Right lung (tissue), 2 donors: ENCODE measurements at regions not wholly inside any gene's neighbourhood (a gene's known extent, or its start where the extent isn't known, plus 50 kb on each side); places are given as distances from the start of the nearest gene placed in this dataset.

ENCODE experiments used
- DNase-seq, 2 donors: peaks; one replicate each; pipeline ENCODE4 v3.0.0-alpha.2; 2013

DNA sequence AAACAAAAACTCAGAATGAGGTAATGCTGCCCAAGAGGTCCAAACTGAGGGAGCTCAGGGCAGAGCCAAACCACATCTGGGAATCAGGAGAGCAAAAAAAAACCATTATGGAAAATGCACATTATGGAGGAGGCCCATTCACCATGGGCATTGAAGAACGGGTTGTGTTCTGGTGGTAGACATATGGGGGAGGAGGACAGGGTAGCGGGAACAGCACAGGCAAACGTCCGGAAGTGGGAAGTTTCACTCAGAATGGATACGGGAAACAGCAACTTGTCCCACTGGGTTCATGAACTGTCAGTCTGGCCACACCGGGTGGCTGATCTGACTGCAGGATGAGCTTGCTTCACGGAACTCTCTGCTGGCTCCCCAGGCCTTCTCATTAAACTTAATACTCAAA, 139.7 kb downstream of the RRAGC start:
- no peak for DNase-seq

DNA sequence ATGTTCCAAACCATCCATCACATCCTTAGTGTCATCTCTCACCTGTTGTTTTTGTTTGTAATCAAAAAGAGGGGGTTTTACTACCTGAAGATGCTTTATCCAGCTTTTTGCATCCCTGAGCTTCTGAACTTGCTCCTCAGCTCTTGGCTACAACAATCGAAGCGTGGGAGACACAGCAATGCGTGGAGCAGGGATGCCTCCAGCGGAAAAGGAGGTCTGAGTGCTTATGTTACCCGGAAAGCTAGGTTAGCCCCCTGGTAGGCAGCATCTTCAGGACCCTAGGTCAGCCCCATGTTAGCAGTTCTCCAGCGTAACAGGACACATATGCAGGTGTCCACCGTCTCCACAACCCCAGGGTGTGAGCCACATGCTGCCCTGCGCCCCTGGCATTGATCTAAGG, 141.5 kb downstream of the RRAGC start:
- no peak for DNase-seq

- no peak for DNase-seq
Observed at GRCh38 chr1:38716229-38716628, 143.3 kb downstream of the RRAGC start.

DNA sequence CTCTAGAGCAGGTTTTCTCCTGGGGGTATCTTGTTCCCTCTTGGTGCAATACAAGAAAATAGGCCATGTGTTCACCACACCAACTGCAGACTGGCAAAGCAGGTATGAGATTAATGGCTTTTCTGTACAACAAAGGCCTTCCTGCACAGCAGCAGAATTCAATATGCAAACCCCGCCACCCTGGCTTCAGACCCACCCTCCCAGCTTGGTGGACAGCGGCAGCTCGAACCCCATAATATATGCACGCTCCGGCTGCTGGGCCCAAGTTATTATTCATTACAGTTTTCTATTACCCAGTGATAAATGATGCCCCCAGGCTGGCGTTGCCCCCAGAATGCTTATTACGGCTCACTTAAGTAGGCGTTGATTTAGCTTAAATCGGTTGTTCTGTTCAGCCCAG, 144.2 kb downstream of the RRAGC start:
- DNase-seq = no peak

GRCh38 chr1:38712046-38712445, 147.5 kb downstream of the RRAGC start:
- DNase-seq = no peak

GRCh38 chr1:38708701-38709258, 150.8 kb downstream of the RRAGC start:
- no peak for DNase-seq

DNA sequence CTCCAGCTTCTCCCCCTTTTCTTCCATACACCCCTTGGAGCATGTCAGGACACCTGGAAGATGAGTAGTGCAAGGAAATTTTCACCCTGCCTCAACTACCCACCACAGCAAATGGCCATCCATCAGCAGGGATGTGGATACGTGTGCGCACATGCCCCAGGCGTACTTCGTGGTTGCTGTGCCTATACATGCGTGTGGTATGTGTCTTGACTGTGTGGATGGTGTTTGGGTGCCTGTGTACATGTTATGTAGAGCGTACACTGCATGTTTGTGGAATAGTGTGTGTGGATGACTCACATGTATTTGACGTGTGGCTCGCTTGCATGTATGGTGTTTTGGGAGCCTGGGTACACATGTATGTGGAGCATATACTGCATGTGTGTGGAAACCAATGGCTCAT, 158.5 kb downstream of the RRAGC start:
- no peak for DNase-seq

DNA sequence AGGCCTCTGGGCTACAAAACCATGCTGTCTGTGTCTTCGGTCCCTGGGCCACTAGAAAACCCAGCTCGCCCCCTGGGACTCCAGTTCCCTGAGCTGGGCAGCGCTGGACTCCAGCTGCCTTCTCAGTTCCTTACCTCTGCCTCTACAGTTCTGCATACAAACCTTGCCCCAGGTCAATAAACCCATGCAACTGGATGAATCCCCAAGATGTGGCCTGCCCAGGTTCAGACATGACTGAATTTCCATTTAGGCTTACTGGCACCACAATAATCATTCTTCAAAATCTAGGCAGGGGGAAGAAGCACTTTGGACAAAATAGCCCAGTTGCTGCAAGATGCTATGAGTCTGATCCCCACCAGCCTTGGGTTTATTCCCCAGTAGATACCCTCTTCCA, 159.5 kb downstream of the RRAGC start:
- DNase-seq = no peak

GRCh38 chr1:38699330-38700076, 160.1 kb downstream of the RRAGC start:
- no peak for DNase-seq

GRCh38 chr1:38697387-38697786, 162.2 kb downstream of the RRAGC start:
- no peak for DNase-seq

- no peak for DNase-seq
Observed at GRCh38 chr1:38696371-38696770, 163.2 kb downstream of the RRAGC start.

- DNase-seq = no peak
Observed at GRCh38 chr1:38693759-38694158, 165.8 kb downstream of the RRAGC start.

GRCh38 chr1:38693031-38693430, 166.5 kb downstream of the RRAGC start:
- no peak for DNase-seq

- no peak for DNase-seq
Observed at GRCh38 chr1:38690790-38691449, 168.7 kb downstream of the RRAGC start.

DNA sequence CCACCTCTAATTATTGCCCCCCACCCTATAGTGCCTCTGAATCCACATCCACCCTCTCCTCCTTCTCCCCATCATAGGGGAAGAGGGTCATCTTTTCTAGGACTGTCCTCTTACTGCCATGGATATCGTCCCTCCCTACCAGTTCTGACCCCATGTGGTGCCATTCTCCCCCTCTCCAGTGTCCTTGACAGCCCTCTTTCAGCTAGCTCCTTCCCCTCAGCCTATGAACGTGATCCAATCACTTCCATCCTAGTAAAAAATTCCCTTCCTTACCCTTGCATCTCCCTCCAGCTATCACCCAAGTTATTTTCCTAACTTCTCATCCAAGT, 172.7 kb downstream of the RRAGC start:
- no peak for DNase-seq

DNA sequence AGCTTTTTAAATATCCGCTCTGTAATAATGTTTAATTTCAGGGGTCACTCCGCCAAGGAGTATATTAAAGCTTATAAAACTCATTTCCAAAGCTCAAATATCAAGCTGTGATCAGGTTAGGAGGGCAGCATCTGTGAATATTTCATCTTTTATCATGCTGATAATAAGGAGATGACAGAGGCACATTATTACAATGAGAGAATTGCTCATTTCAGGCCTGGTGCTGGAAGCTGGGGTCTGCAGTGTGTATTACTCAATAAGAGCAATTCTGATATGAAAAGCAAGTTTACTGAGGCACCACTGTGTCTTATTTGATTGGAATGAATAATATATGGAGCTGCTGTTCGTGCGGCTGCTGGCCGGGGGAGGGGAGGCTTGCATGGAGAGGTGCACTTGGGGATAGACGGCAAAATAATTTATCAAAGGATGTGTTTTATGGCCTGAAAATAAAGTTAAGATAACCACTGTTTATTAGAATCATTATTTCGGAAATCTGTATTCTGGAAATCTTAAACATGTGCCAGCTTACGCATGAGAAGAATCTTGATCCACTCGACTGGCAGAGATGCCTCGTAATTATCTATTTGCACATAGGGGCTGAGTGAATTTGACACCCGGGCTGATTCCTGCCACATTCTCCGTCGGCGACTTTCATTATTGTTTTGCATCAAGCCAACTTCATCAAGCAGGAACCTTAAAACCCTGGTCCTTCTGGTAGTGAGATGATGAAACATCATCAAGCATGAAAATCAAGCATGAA, 173.2 kb downstream of the RRAGC start:
- no peak for DNase-seq

- no peak for DNase-seq
Observed at GRCh38 chr1:38685388-38685787, 174.2 kb downstream of the RRAGC start.

GRCh38 chr1:38680801-38681510, 178.6 kb downstream of the RRAGC start:
- DNase-seq = peak; percentile 0 to 9

DNA sequence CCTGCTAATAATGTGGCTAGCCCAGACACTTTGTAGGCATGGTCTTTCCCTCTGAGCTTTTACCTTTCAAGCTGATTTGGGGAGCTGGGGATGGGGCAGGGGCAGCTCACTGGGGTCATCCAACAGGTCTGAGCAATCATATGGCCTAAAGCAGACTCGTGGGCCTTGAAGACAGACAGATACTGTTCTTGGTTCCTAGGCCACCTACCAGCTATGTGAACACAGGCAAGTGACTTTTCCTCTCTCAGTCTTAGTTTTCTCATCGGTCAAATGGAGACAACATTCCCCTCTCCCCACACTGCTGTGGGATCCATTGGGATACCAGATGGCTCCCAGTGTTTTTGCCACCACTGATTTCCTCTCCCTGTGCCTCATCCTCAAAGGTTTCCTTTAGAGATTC, 181.8 kb downstream of the RRAGC start:
- no peak for DNase-seq

DNA sequence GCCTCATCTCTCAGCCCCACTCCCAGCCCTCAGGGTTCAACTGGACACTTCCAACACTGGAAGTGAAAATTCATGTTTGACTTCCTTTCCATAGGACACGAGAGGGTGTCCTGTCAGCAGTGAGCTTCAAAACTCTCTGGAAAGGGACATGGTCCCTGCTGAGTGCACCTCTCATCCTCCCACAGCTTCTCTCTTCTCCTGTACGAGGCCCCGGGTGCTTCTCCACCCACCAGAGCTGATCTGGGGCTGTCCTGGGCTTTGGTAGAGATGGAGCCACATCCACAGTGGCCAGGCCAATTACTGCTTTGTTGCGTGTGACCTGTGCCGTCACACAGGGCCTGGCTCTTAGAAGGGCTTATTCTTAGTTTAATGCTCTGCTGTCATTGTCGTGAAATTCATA, 182.3 kb downstream of the RRAGC start:
- no peak for DNase-seq

GRCh38 chr1:38672692-38673091, 186.9 kb downstream of the RRAGC start:
- no peak for DNase-seq

GRCh38 chr1:38671221-38671620, 188.4 kb downstream of the RRAGC start:
- DNase-seq = no peak
